ENCODE measurements at regions not wholly inside any gene's neighbourhood (a gene's known extent, or its start where the extent isn't known, plus 50 kb on each side); places are given as distances from the start of the nearest gene placed in this dataset.

GRCh38 chr20:57002066-57002570, 264.3 kb downstream of the BMP7 start:
- TF ChIP-seq EZH2 (IDR thresholded peaks at IDR 0.05), result no peak
- TF ChIP-seq POLR2AphosphoS5 (IDR thresholded peaks at IDR 0.05; ENCODE audit: borderline replicate concordance, low read depth, low read length), result no peak
- TF ChIP-seq FOXP2 (optimal IDR thresholded peaks at IDR 0.05; ENCODE audit: control extremely low read depth, extremely low read length, insufficient read depth), result no peak
